Cardiac fibroblast (primary cell): ENCODE measurements at regions not wholly inside any gene's neighbourhood (a gene's known extent, or its start where the extent isn't known, plus 50 kb on each side); places are given as distances from the start of the nearest gene placed in this dataset.

Source experiments
- DNase-seq, 2 donors: peaks; one replicate each; pipeline versions ENCODE4 v3.0.0 to v3.0.0-alpha.2; 2010; ENCODE audit warnings: low read depth in 2 of 2
- H3K4me3 ChIP-seq, 2 donors: replicated peaks in 1 of 2; 1 replicate in 1 of 2; 2 replicates in 1 of 2; pipeline ENCODE4 v1.5.1; 2011; ENCODE audit warnings: low read depth in 2 of 2, low read length in 2 of 2, mild to moderate bottlenecking in 2 of 2, moderate library complexity in 1 of 2
- TF ChIP-seq, protein P1 (sequence below): IDR thresholded peaks from one replicate; pipeline ENCODE4 v1.5.1; 2011; ENCODE audit warnings: low read depth, mild to moderate bottlenecking, low read length, inconsistent platforms

DNA sequence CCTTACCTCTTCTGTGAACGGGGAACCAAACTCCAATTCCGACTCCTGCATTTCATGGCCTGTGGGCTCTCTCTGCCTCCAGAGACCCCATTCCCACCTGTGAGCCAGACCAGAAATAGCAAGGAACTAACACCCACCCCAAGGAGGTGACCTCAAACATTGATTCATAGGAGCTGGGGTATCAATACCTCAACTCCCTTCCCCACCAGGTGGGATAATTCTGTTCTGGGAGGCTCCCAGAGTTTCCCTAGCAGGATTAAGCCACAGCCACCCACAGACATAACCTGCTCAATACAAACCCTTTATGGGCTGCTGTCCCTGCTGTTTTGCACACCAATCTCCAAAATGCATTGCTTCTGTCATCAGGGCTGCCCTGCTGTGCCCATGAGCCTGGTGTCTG lies 59.6 kb upstream of the FOXF1 start:
- H3K4me3 ChIP-seq: no peak overlapping the region
- TF ChIP-seq, protein P1, sequence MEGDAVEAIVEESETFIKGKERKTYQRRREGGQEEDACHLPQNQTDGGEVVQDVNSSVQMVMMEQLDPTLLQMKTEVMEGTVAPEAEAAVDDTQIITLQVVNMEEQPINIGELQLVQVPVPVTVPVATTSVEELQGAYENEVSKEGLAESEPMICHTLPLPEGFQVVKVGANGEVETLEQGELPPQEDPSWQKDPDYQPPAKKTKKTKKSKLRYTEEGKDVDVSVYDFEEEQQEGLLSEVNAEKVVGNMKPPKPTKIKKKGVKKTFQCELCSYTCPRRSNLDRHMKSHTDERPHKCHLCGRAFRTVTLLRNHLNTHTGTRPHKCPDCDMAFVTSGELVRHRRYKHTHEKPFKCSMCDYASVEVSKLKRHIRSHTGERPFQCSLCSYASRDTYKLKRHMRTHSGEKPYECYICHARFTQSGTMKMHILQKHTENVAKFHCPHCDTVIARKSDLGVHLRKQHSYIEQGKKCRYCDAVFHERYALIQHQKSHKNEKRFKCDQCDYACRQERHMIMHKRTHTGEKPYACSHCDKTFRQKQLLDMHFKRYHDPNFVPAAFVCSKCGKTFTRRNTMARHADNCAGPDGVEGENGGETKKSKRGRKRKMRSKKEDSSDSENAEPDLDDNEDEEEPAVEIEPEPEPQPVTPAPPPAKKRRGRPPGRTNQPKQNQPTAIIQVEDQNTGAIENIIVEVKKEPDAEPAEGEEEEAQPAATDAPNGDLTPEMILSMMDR: no peak
- DNase-seq: no peak

- DNase-seq: peak in 1 of 2 donors; percentile 9
- TF ChIP-seq, protein P1: no peak
- no peak overlapping the region for H3K4me3 ChIP-seq
Measured at GRCh38 chr16:86452451-86452850, 57.9 kb upstream of the FOXF1 start.

- TF ChIP-seq, protein P1: no peak
Measured at GRCh38 chr16:86455116-86455515, 55.2 kb upstream of the FOXF1 start.

DNA sequence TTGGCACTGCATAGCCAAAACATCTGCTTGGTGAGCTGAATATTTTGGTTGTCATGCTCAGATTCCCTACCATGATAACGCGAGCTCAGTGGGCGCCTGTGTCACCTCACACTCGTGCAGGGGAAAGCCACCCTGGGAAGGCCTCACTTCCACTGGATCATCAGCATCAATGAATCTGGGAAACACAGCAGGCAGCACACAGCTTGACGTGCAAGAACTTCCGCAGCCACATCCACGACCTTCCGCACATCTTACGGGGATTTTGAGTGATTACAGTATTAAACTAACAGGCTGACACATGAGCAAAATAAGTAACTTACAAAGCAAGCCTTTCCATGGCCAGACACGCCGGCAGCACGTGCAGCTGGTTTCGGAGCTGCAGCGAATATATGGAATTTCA lies 54.7 kb upstream of the FOXF1 start:
- H3K4me3 ChIP-seq: no peak overlapping the region
- DNase-seq: no peak
- TF ChIP-seq, protein P1: no peak

More at GRCh38 chr16:86455116-86455515, 55.2 kb upstream of the FOXF1 start:
- DNase-seq: peak; percentile 18 to 19
- H3K4me3 ChIP-seq: no peak overlapping the region

GRCh38 chr16:86457501-86458148 lies 52.7 kb upstream of the FOXF1 start:
- peak; percentile 21 to 55 for DNase-seq
- no peak overlapping the region for H3K4me3 ChIP-seq
- TF ChIP-seq, protein P1: no peak

GRCh38 chr16:86458149-86458777 lies 52.1 kb upstream of the FOXF1 start:
- TF ChIP-seq, protein P1: no peak
- no peak overlapping the region for H3K4me3 ChIP-seq
- DNase-seq: no peak
